IPS-20b (cell line): ENCODE measurements at regions not wholly inside any gene's neighbourhood (a gene's known extent, or its start where the extent isn't known, plus 50 kb on each side); places are given as distances from the start of the nearest gene placed in this dataset.

Source experiments
- H3K27ac ChIP-seq: one replicate; pipeline ENCODE4 v1.5.1; 2013; ENCODE audit warnings: low read length
- H3K27me3 ChIP-seq: 2 replicates; pipeline ENCODE4 v1.6.1; 2013; ENCODE audit warnings: mild to moderate bottlenecking, low read length, inconsistent platforms; ENCODE audit not compliant: insufficient read depth
- H3K36me3 ChIP-seq: 2 replicates; pipeline ENCODE4 v1.6.1; 2013; ENCODE audit warnings: low read depth, mild to moderate bottlenecking, inconsistent platforms, low read length, moderate library complexity; ENCODE audit not compliant: insufficient read depth
- H3K4me1 ChIP-seq: 2 replicates; pipeline ENCODE4 v1.6.1; 2013; ENCODE audit warnings: mild to moderate bottlenecking, control low read depth, inconsistent platforms, low read length, moderate library complexity; ENCODE audit not compliant: insufficient read depth
- H3K4me3 ChIP-seq: 2 replicates; pipeline ENCODE4 v1.5.1; 2013; ENCODE audit warnings: mild to moderate bottlenecking, low read length, inconsistent platforms
- H3K9ac ChIP-seq: 2 replicates; pipeline ENCODE4 v1.6.1; 2013; ENCODE audit warnings: low read depth, mild to moderate bottlenecking, inconsistent platforms, low read length, moderate library complexity
- H3K9me3 ChIP-seq: 2 replicates; pipeline ENCODE4 v1.6.1; 2013; ENCODE audit warnings: mild to moderate bottlenecking, low read depth, low read length, inconsistent platforms; ENCODE audit not compliant: insufficient read depth

- H3K4me1 ChIP-seq = no peaks in the 10 kb centered on the region
- no peaks in the 10 kb centered on the region for H3K9me3 ChIP-seq
- no peak overlapping the region for H3K4me3 ChIP-seq
- no peaks in the 10 kb centered on the region for H3K27me3 ChIP-seq
- H3K36me3 ChIP-seq = no peaks in the 10 kb centered on the region
- no peak overlapping the region for H3K27ac ChIP-seq
- H3K9ac ChIP-seq = no peak overlapping the region
Measured at GRCh38 chr13:106736941-106737340, 169.0 kb upstream of the ARGLU1 start.

GRCh38 chr13:106734198-106734597 lies 166.3 kb upstream of the ARGLU1 start:
- no peaks in the 10 kb centered on the region for H3K36me3 ChIP-seq
- H3K27ac ChIP-seq = no peak overlapping the region
- no peak overlapping the region for H3K4me3 ChIP-seq
- H3K9ac ChIP-seq = no peak overlapping the region
- no peaks in the 10 kb centered on the region for H3K4me1 ChIP-seq
- H3K9me3 ChIP-seq = no peaks in the 10 kb centered on the region
- H3K27me3 ChIP-seq = no peaks in the 10 kb centered on the region

- Histone ChIP-seq H3K27ac (no peak overlapping the region), H3K27me3 (no peaks in the 10 kb centered on the region), H3K9me3 (no peaks in the 10 kb centered on the region), H3K36me3 (no peaks in the 10 kb centered on the region), H3K4me1 (peaks cover 9% of the 10 kb centered on the region; the same call in 1 of the 2 replicates), H3K9ac (no peak overlapping the region), H3K4me3 (no peak overlapping the region)
Measured at GRCh38 chr13:106723036-106723435, 155.1 kb upstream of the ARGLU1 start.

GRCh38 chr13:106722620-106723019 lies 154.7 kb upstream of the ARGLU1 start:
- Histone ChIP-seq H3K36me3 (no peaks in the 10 kb centered on the region), H3K9ac (no peak overlapping the region), H3K9me3 (no peaks in the 10 kb centered on the region), H3K4me3 (no peak overlapping the region), H3K27ac (no peak overlapping the region), H3K27me3 (no peaks in the 10 kb centered on the region), H3K4me1 (peaks cover 9% of the 10 kb centered on the region; the same call in 1 of the 2 replicates)

- H3K36me3 ChIP-seq = no peaks in the 10 kb centered on the region
- no peak overlapping the region for H3K9ac ChIP-seq
- peaks cover 9% of the 10 kb centered on the region; the same call in 1 of the 2 replicates for H3K4me1 ChIP-seq
- H3K27ac ChIP-seq = no peak overlapping the region
- no peak overlapping the region for H3K4me3 ChIP-seq
- no peaks in the 10 kb centered on the region for H3K9me3 ChIP-seq
- no peaks in the 10 kb centered on the region for H3K27me3 ChIP-seq
Measured at GRCh38 chr13:106721599-106721998, 153.7 kb upstream of the ARGLU1 start.

GRCh38 chr13:106714271-106714982 lies 146.5 kb upstream of the ARGLU1 start:
- Histone ChIP-seq H3K27me3 (no peaks in the 10 kb centered on the region), H3K27ac (no peak overlapping the region), H3K9ac (no peak overlapping the region), H3K9me3 (no peaks in the 10 kb centered on the region), H3K4me3 (no peak overlapping the region), H3K4me1 (no peaks in the 10 kb centered on the region), H3K36me3 (no peaks in the 10 kb centered on the region)

- Histone ChIP-seq H3K4me3 (no peak overlapping the region), H3K9ac (no peak overlapping the region), H3K36me3 (no peaks in the 10 kb centered on the region), H3K4me1 (no peaks in the 10 kb centered on the region), H3K27ac (no peak overlapping the region), H3K9me3 (no peaks in the 10 kb centered on the region), H3K27me3 (no peaks in the 10 kb centered on the region)
Measured at GRCh38 chr13:106712381-106712780, 144.4 kb upstream of the ARGLU1 start.

GRCh38 chr13:106710266-106710665 lies 142.3 kb upstream of the ARGLU1 start:
- no peaks in the 10 kb centered on the region for H3K36me3 ChIP-seq
- no peak overlapping the region for H3K27ac ChIP-seq
- no peaks in the 10 kb centered on the region for H3K4me1 ChIP-seq
- no peak overlapping the region for H3K4me3 ChIP-seq
- H3K9me3 ChIP-seq = no peaks in the 10 kb centered on the region
- no peaks in the 10 kb centered on the region for H3K27me3 ChIP-seq
- H3K9ac ChIP-seq = no peak overlapping the region

- Histone ChIP-seq H3K27me3 (no peaks in the 10 kb centered on the region), H3K36me3 (no peaks in the 10 kb centered on the region), H3K4me1 (no peaks in the 10 kb centered on the region)
Measured at GRCh38 chr13:106709522-106709921, 141.6 kb upstream of the ARGLU1 start.

GRCh38 chr13:106702505-106702904 lies 134.6 kb upstream of the ARGLU1 start:
- Histone ChIP-seq H3K27me3 (no peaks in the 10 kb centered on the region), H3K4me3 (no peak overlapping the region), H3K9ac (no peak overlapping the region), H3K36me3 (no peaks in the 10 kb centered on the region), H3K27ac (no peak overlapping the region), H3K9me3 (no peaks in the 10 kb centered on the region), H3K4me1 (no peaks in the 10 kb centered on the region)

More at GRCh38 chr13:106709522-106709921, 141.6 kb upstream of the ARGLU1 start:
- Histone ChIP-seq H3K9ac (no peak overlapping the region), H3K27ac (no peak overlapping the region), H3K9me3 (no peaks in the 10 kb centered on the region), H3K4me3 (no peak overlapping the region)

- no peak overlapping the region for H3K4me3 ChIP-seq
- no peaks in the 10 kb centered on the region for H3K9me3 ChIP-seq
- no peak overlapping the region for H3K27ac ChIP-seq
- H3K4me1 ChIP-seq = no peaks in the 10 kb centered on the region
- no peak overlapping the region for H3K9ac ChIP-seq
- H3K27me3 ChIP-seq = no peaks in the 10 kb centered on the region
- H3K36me3 ChIP-seq = no peaks in the 10 kb centered on the region
Measured at GRCh38 chr13:106701771-106702341, 133.9 kb upstream of the ARGLU1 start.

- Histone ChIP-seq H3K4me1 (no peaks in the 10 kb centered on the region), H3K9ac (no peak overlapping the region), H3K36me3 (no peaks in the 10 kb centered on the region), H3K4me3 (no peak overlapping the region), H3K27me3 (no peaks in the 10 kb centered on the region), H3K9me3 (no peaks in the 10 kb centered on the region), H3K27ac (no peak overlapping the region)
Measured at GRCh38 chr13:106700439-106700838, 132.5 kb upstream of the ARGLU1 start.
